Sigmoid colon (tissue), 4 donors: ENCODE measurements at regions not wholly inside any gene's neighbourhood (a gene's known extent, or its start where the extent isn't known, plus 50 kb on each side); places are given as distances from the start of the nearest gene placed in this dataset.

Experiments
- CTCF ChIP-seq, 4 experiments: fragments of 450-650 bp in 3 of 4; fragments of 200-600 bp in 1 of 4; IDR thresholded peaks; one replicate each; pipeline ENCODE4 v1.5.1; 2016 to 2019; ENCODE audit warnings: antibody characterized with exemption in 4 of 4, mild to moderate bottlenecking in 3 of 4, moderate library complexity in 2 of 4
- POLR2A ChIP-seq, 2 donors: fragments of 450-650 bp; IDR thresholded peaks; one replicate each; pipeline ENCODE4 v1.6.1; 2016; ENCODE audit warnings: antibody characterized with exemption in 2 of 2, mild to moderate bottlenecking in 2 of 2, moderate library complexity in 2 of 2
- POLR2AphosphoS5 ChIP-seq, 4 donors: sonication (generic); formaldehyde crosslinking; IDR thresholded peaks; one replicate each; pipeline ENCODE4 v1.6.1; 2017; ENCODE audit warnings: antibody characterized with exemption in 4 of 4

GRCh38 chr6:74579794-74580193 lies 626.1 kb downstream of the COL12A1 start:
- no peak for TF ChIP-seq CTCF (IDR thresholded peaks at IDR 0.05)
- no peak for TF ChIP-seq POLR2A (IDR thresholded peaks at IDR 0.05)
- no peak for TF ChIP-seq POLR2AphosphoS5 (IDR thresholded peaks at IDR 0.05)
